ENCODE measurements at regions not wholly inside any gene's neighbourhood (a gene's known extent, or its start where the extent isn't known, plus 50 kb on each side); places are given as distances from the start of the nearest gene placed in this dataset.
"Not testable (repeated sequence)": the region's sequence is repeated elsewhere in the genome, so short reads cannot be mapped to it uniquely, and the experiment has no call there.

DNA sequence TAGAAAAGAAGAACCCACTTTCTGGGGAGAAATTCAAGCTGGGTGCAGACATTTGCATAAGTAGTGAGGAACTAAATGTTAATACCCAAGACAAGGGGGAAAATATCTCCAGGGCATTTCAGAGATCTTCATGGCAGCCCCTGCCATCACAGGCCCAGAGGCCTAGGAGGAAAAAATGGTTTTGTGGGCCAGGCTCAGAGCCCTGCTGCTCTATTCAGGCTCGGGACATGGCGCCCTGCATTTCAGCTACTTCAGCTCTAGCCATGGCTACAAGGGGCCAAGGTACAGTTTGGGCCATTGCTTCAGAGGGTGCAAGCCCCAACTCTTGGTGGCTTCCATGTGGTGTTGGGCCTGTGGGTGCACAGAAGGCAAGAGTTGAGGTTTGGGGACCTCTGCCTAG lies 131.1 kb upstream of the PLXNC1 start:
- H3K27me3 ChIP-seq (ENCODE audit: insufficient read depth, low read length); H3K4me3 ChIP-seq (replicated peaks in 1 of 2; ENCODE audit: low read depth in 1 of 2, low read length in 2 of 2); intact Hi-C loops (cut with micrococcal nuclease); H3K27ac ChIP-seq (ENCODE audit: low read depth, low read length); CTCF ChIA-PET; BruUV-seq (replicated peaks); H3K4me2 ChIP-seq (ENCODE audit: low read length); H3K9me2 ChIP-seq (ENCODE audit: insufficient read depth); POLR2A ChIA-PET; H3K36me3 ChIP-seq (ENCODE audit: control insufficient read depth in 1 of 2, insufficient read depth in 2 of 2, low read length in 2 of 2); H3K9me3 ChIP-seq (ENCODE audit: control insufficient read depth in 1 of 2, insufficient read depth in 1 of 2, low read depth in 1 of 2, low read length in 2 of 2); H2AFZ ChIP-seq (ENCODE audit: low read depth, low read length, poor library complexity, severe bottlenecking); DNase-seq (ENCODE audit: low read depth, low spot score); H3K79me2 ChIP-seq (ENCODE audit: insufficient read depth, low read length); H4K20me1 ChIP-seq (ENCODE audit: insufficient read depth); H3K4me1 ChIP-seq (ENCODE audit: control insufficient read depth in 1 of 2, insufficient read depth in 2 of 2, low read length in 2 of 2); H3K9ac ChIP-seq (ENCODE audit: low read length); ATAC-seq; RAD21 ChIA-PET (ENCODE audit: low non-redundant PET in 1 of 2, low total read pairs in 2 of 2, uncharacterized antibody in 2 of 2, unreplicated experiment in 2 of 2): not testable (repeated sequence)
- TF ChIP-seq CBX3 (IDR thresholded peaks at IDR 0.05; ENCODE audit: low read depth): 0 out of 2 replicates have a peak, but pooled peaks have one; percentile 24

DNA sequence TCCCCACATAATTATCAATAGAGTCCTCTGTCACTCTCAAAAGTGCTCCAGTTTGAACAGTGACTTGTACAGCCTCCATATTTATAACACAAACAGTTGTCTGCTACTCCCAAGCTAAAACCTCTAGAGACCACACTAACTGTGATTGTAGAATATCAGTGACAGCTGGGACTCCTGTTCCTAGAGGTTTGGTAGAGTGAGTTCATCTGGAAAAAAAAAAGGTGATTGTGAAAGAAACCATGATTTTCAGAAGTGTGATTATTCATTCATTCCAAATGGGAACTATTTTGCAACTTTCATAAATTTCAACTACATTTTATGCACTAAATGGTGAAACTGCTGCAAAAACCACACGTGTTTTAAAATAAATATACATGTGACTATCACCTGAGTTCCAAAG lies 128.0 kb upstream of the PLXNC1 start:
- Histone ChIP-seq H3K9ac (ENCODE audit: low read length) (no peak overlapping the region), H3K9me2 (ENCODE audit: insufficient read depth) (no peaks in the 10 kb centered on the region), H3K79me2 (ENCODE audit: insufficient read depth, low read length) (no peaks in the 10 kb centered on the region), H4K20me1 (ENCODE audit: insufficient read depth) (no peaks in the 10 kb centered on the region), H3K4me1 (ENCODE audit: control insufficient read depth in 1 of 2, insufficient read depth in 2 of 2, low read length in 2 of 2) (no peaks in the 10 kb centered on the region), H2AFZ (ENCODE audit: low read depth, low read length, poor library complexity, severe bottlenecking) (no peak overlapping the region), H3K9me3 (ENCODE audit: control insufficient read depth in 1 of 2, insufficient read depth in 1 of 2, low read depth in 1 of 2, low read length in 2 of 2) (peaks cover 11 to 13% of the 10 kb centered on the region in 2 experiments; a peak in 3 of 4 replicates), H3K4me3 (replicated peaks in 1 of 2; ENCODE audit: low read depth in 1 of 2, low read length in 2 of 2) (no peak overlapping the region), H3K36me3 (ENCODE audit: control insufficient read depth in 1 of 2, insufficient read depth in 2 of 2, low read length in 2 of 2) (no peaks in the 10 kb centered on the region), H3K4me2 (ENCODE audit: low read length) (no peak overlapping the region), H3K27me3 (ENCODE audit: insufficient read depth, low read length) (no peaks in the 10 kb centered on the region), H3K27ac (ENCODE audit: low read depth, low read length) (no peak overlapping the region)
- DNase-seq (ENCODE audit: low read depth, low spot score): no peak
- CTCF ChIA-PET: no interaction called here
- ATAC-seq: no peak
- TF ChIP-seq CBX3 (IDR thresholded peaks at IDR 0.05; ENCODE audit: low read depth) (no peak), TCF7L2 (IDR thresholded peaks at IDR 0.05; ENCODE audit: borderline replicate concordance, extremely low read depth, insufficient read depth, insufficient read length) (no peak), EZH2phosphoT487 (IDR thresholded peaks at IDR 0.05; ENCODE audit: borderline replicate concordance) (no peak), CEBPB (IDR thresholded peaks at IDR 0.05; ENCODE audit: low read depth) (no peak), ELF1 (IDR thresholded peaks at IDR 0.05; ENCODE audit: borderline replicate concordance, low read depth) (no peak), FOSL1 (IDR thresholded peaks at IDR 0.05; ENCODE audit: low read depth) (no peak), SRF (IDR thresholded peaks at IDR 0.05; ENCODE audit: low read depth) (no peak)
- intact Hi-C loops (cut with micrococcal nuclease): no loop called here
- BruUV-seq (replicated peaks): no TSS peak
- POLR2A ChIA-PET: no interaction called here
- RAD21 ChIA-PET (ENCODE audit: low non-redundant PET in 1 of 2, low total read pairs in 2 of 2, uncharacterized antibody in 2 of 2, unreplicated experiment in 2 of 2): no interaction called here

All from HCT116 (cell line).